Ovary (tissue), 3 donors: ENCODE measurements at regions not wholly inside any gene's neighbourhood (a gene's known extent, or its start where the extent isn't known, plus 50 kb on each side); places are given as distances from the start of the nearest gene placed in this dataset.

Source experiments
- CTCF ChIP-seq, 3 donors: fragments of 450-650 bp in 2 of 3; fragments of 200-600 bp in 1 of 3; IDR thresholded peaks; one replicate each; pipeline versions ENCODE4 v1.5.1 to v1.8.0; 2016 to 2022; ENCODE audit warnings: antibody characterized with exemption in 3 of 3, mild to moderate bottlenecking in 1 of 3
- EP300 ChIP-seq: sonication (generic); formaldehyde crosslinking; IDR thresholded peaks from one replicate; pipeline ENCODE4 v1.6.1; 2017; ENCODE audit warnings: antibody characterized with exemption
- POLR2A ChIP-seq: fragments of 450-650 bp; IDR thresholded peaks from one replicate; pipeline ENCODE4 v1.6.1; 2017; ENCODE audit warnings: antibody characterized with exemption, mild to moderate bottlenecking, moderate library complexity
- donor health status: DM: no; HTN: no; CAD: no.

GRCh38 chr16:65822148-65822547, 544.3 kb upstream of the CDH5 start:
- TF ChIP-seq CTCF (IDR thresholded peaks at IDR 0.05), result no peak
- TF ChIP-seq POLR2A, result no peak
- no peak for TF ChIP-seq EP300
